GM23338 (cell line): ENCODE measurements at regions not wholly inside any gene's neighbourhood (a gene's known extent, or its start where the extent isn't known, plus 50 kb on each side); places are given as distances from the start of the nearest gene placed in this dataset.

Experiments used
- ATAC-seq: fragments of 200-7000 bp; cut with Tn5 transposase; 3 replicates; pipeline ENCODE4 v1.9.1; 2020
- DNase-seq: peaks from one replicate; pipeline ENCODE4 v3.0.0-alpha.2; 2015; ENCODE audit warnings: low spot score
- H2AFZ ChIP-seq: fragments of 200-600 bp; sonication (generic); 2 replicates; pipeline ENCODE4 v1.8.0; 2016; ENCODE audit warnings: antibody characterized with exemption, mild to moderate bottlenecking, moderate library complexity
- H3F3A ChIP-seq: fragments of 200-600 bp; sonication (generic); replicated peaks from 2 replicates; pipeline ENCODE4 v1.8.0; 2017; ENCODE audit warnings: antibody characterized with exemption, mixed run types, low read depth
- H3K27ac ChIP-seq: fragments of 200-600 bp; sonication (generic); 2 replicates; pipeline ENCODE4 v1.6.1; 2016; ENCODE audit warnings: low read depth
- H3K27me3 ChIP-seq: fragments of 200-600 bp; sonication (generic); 2 replicates; pipeline ENCODE4 v1.8.0; 2016; ENCODE audit warnings: mild to moderate bottlenecking, mixed run types, moderate library complexity; ENCODE audit not compliant: insufficient read depth
- H3K36me3 ChIP-seq: fragments of 200-600 bp; sonication (generic); 2 replicates; pipeline ENCODE4 v1.8.0; 2016; ENCODE audit warnings: mild to moderate bottlenecking; ENCODE audit not compliant: insufficient read depth
- H3K4me1 ChIP-seq: fragments of 200-600 bp; sonication (generic); 2 replicates; pipeline ENCODE4 v1.8.0; 2016; ENCODE audit warnings: mild to moderate bottlenecking, moderate library complexity; ENCODE audit not compliant: insufficient read depth
- H3K4me2 ChIP-seq: fragments of 200-600 bp; sonication (generic); 2 replicates; pipeline ENCODE4 v1.7.1; 2017; ENCODE audit warnings: mixed run types
- H3K4me3 ChIP-seq: fragments of 200-600 bp; sonication (generic); 2 replicates; pipeline ENCODE4 v1.6.1; 2016; ENCODE audit warnings: mixed run types
- H3K79me2 ChIP-seq: fragments of 200-600 bp; sonication (generic); replicated peaks from 2 replicates; pipeline ENCODE4 v1.8.0; 2017; ENCODE audit warnings: mild to moderate bottlenecking; ENCODE audit not compliant: insufficient read depth
- H3K9me2 ChIP-seq: fragments of 200-600 bp; sonication (generic); 2 replicates; pipeline ENCODE4 v1.8.0; 2017; ENCODE audit not compliant: insufficient read depth
- H4K20me1 ChIP-seq: fragments of 200-600 bp; sonication (generic); replicated peaks from 2 replicates; pipeline ENCODE4 v1.8.0; 2017; ENCODE audit warnings: mild to moderate bottlenecking; ENCODE audit not compliant: insufficient read depth
- H3K27ac Mint-ChIP-seq: 2 replicates; pipeline ENCODE4 v1.8.0; 2020; ENCODE audit warnings: inconsistent platforms, mild to moderate bottlenecking, moderate library complexity, mixed read lengths
- H3K27me3 Mint-ChIP-seq: 3 replicates; pipeline ENCODE4 v1.8.0; 2022; ENCODE audit warnings: low read depth, mild to moderate bottlenecking, moderate library complexity, mixed read lengths, inconsistent platforms; ENCODE audit not compliant: insufficient read depth, poor library complexity
- H3K36me3 Mint-ChIP-seq: 3 replicates; pipeline ENCODE4 v1.8.0; 2021; ENCODE audit warnings: low read depth, mild to moderate bottlenecking, inconsistent platforms, moderate library complexity, mixed read lengths
- H3K4me1 Mint-ChIP-seq: 3 replicates; pipeline ENCODE4 v1.8.0; 2020; ENCODE audit warnings: mild to moderate bottlenecking, inconsistent platforms, mixed read lengths
- H3K4me3 Mint-ChIP-seq: 3 replicates; pipeline ENCODE4 v1.8.0; 2021; ENCODE audit warnings: moderate library complexity, mild to moderate bottlenecking, inconsistent platforms, mixed read lengths
- H3K9me3 Mint-ChIP-seq: 3 replicates; pipeline ENCODE4 v1.8.0; 2020; ENCODE audit warnings: moderate library complexity, mild to moderate bottlenecking, inconsistent platforms, mixed read lengths
- CREB1 ChIP-seq: fragments of 250-450 bp; sonication (Bioruptor Pico); IDR thresholded peaks from 2 replicates; pipeline ENCODE4 v1.5.0; 2020; ENCODE audit warnings: low read depth, mild to moderate bottlenecking, moderate library complexity
- EZH2 ChIP-seq: fragments of 200-600 bp; sonication (generic); IDR thresholded peaks from one replicate; pipeline ENCODE4 v1.8.0; 2017; ENCODE audit warnings: antibody characterized with exemption, mild to moderate bottlenecking, low read depth; ENCODE audit not compliant: unreplicated experiment
- STAT1 ChIP-seq: IDR thresholded peaks from one replicate; pipeline ENCODE4 v1.6.1; 2016; ENCODE audit warnings: antibody characterized with exemption; ENCODE audit not compliant: unreplicated experiment
- ZNF331 ChIP-seq: fragments of 250-450 bp; sonication (Bioruptor Pico); IDR thresholded peaks from 2 replicates; pipeline ENCODE4 v1.5.0; 2020; ENCODE audit warnings: low read depth, mild to moderate bottlenecking, moderate library complexity
- TF ChIP-seq, protein P1 (sequence below): fragments of 250-450 bp; sonication (Bioruptor Pico); IDR thresholded peaks from 2 replicates; pipeline ENCODE4 v1.5.0; 2020; ENCODE audit warnings: mild to moderate bottlenecking, moderate library complexity
- TF ChIP-seq, protein P2 (sequence below): IDR thresholded peaks from 2 replicates; pipeline ENCODE4 v1.6.1; 2016; ENCODE audit warnings: antibody characterized with exemption

- ATAC-seq (no peak), DNase-seq (no peak)
- H3K27me3 ChIP-seq = no peaks in the 10 kb centered on the region
- H3K27me3 Mint-ChIP-seq = no peaks in the 10 kb centered on the region
- no peaks in the 10 kb centered on the region for H3F3A ChIP-seq
- no peak overlapping the region for H3K4me3 Mint-ChIP-seq
- H3K9me3 Mint-ChIP-seq = no peaks in the 10 kb centered on the region
- no peaks in the 10 kb centered on the region for H3K36me3 ChIP-seq
- no peak overlapping the region for H3K27ac ChIP-seq
- no peak overlapping the region for H3K4me2 ChIP-seq
- H3K4me1 ChIP-seq = no peaks in the 10 kb centered on the region
- no peak overlapping the region for H3K4me3 ChIP-seq
- H3K79me2 ChIP-seq = no peaks in the 10 kb centered on the region
- peaks cover 3% of the 10 kb centered on the region; the same call in 1 of the 2 replicates for H3K9me2 ChIP-seq
- TF ChIP-seq, protein P1, sequence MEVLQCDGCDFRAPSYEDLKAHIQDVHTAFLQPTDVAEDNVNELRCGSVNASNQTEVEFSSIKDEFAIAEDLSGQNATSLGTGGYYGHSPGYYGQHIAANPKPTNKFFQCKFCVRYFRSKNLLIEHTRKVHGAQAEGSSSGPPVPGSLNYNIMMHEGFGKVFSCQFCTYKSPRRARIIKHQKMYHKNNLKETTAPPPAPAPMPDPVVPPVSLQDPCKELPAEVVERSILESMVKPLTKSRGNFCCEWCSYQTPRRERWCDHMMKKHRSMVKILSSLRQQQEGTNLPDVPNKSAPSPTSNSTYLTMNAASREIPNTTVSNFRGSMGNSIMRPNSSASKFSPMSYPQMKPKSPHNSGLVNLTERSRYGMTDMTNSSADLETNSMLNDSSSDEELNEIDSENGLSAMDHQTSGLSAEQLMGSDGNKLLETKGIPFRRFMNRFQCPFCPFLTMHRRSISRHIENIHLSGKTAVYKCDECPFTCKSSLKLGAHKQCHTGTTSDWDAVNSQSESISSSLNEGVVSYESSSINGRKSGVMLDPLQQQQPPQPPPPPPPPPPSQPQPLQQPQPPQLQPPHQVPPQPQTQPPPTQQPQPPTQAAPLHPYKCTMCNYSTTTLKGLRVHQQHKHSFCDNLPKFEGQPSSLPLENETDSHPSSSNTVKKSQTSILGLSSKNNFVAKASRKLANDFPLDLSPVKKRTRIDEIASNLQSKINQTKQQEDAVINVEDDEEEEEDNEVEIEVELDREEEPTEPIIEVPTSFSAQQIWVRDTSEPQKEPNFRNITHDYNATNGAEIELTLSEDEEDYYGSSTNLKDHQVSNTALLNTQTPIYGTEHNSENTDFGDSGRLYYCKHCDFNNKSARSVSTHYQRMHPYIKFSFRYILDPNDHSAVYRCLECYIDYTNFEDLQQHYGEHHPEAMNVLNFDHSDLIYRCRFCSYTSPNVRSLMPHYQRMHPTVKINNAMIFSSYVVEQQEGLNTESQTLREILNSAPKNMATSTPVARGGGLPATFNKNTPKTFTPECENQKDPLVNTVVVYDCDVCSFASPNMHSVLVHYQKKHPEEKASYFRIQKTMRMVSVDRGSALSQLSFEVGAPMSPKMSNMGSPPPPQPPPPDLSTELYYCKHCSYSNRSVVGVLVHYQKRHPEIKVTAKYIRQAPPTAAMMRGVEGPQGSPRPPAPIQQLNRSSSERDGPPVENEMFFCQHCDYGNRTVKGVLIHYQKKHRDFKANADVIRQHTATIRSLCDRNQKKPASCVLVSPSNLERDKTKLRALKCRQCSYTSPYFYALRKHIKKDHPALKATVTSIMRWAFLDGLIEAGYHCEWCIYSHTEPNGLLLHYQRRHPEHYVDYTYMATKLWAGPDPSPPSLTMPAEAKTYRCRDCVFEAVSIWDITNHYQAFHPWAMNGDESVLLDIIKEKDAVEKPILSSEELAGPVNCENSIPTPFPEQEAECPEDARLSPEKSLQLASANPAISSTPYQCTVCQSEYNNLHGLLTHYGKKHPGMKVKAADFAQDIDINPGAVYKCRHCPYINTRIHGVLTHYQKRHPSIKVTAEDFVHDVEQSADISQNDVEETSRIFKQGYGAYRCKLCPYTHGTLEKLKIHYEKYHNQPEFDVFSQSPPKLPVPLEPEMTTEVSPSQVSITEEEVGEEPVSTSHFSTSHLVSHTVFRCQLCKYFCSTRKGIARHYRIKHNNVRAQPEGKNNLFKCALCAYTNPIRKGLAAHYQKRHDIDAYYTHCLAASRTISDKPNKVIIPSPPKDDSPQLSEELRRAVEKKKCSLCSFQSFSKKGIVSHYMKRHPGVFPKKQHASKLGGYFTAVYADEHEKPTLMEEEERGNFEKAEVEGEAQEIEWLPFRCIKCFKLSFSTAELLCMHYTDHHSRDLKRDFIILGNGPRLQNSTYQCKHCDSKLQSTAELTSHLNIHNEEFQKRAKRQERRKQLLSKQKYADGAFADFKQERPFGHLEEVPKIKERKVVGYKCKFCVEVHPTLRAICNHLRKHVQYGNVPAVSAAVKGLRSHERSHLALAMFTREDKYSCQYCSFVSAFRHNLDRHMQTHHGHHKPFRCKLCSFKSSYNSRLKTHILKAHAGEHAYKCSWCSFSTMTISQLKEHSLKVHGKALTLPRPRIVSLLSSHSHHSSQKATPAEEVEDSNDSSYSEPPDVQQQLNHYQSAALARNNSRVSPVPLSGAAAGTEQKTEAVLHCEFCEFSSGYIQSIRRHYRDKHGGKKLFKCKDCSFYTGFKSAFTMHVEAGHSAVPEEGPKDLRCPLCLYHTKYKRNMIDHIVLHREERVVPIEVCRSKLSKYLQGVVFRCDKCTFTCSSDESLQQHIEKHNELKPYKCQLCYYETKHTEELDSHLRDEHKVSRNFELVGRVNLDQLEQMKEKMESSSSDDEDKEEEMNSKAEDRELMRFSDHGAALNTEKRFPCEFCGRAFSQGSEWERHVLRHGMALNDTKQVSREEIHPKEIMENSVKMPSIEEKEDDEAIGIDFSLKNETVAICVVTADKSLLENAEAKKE = no peak
- TF ChIP-seq STAT1 (no peak), CREB1 (CRISPR knock-in tag) (no peak), ZNF331 (no peak), EZH2 (no peak)
- TF ChIP-seq, protein P2, sequence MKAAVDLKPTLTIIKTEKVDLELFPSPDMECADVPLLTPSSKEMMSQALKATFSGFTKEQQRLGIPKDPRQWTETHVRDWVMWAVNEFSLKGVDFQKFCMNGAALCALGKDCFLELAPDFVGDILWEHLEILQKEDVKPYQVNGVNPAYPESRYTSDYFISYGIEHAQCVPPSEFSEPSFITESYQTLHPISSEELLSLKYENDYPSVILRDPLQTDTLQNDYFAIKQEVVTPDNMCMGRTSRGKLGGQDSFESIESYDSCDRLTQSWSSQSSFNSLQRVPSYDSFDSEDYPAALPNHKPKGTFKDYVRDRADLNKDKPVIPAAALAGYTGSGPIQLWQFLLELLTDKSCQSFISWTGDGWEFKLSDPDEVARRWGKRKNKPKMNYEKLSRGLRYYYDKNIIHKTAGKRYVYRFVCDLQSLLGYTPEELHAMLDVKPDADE = no peak
- H3K4me1 Mint-ChIP-seq = peaks cover 4% of the 10 kb centered on the region; the same call in 2 of the 3 replicates
- H2AFZ ChIP-seq = no peak overlapping the region
- H4K20me1 ChIP-seq = no peaks in the 10 kb centered on the region
- no peak overlapping the region for H3K27ac Mint-ChIP-seq
- no peaks in the 10 kb centered on the region for H3K36me3 Mint-ChIP-seq
Measured at GRCh38 chr15:47924381-47924780, 196.4 kb upstream of the SLC24A5 start.
